GM21528 (cell line): ENCODE measurements at regions not wholly inside any gene's neighbourhood (a gene's known extent, or its start where the extent isn't known, plus 50 kb on each side); places are given as distances from the start of the nearest gene placed in this dataset.
A peak's percentile ranks its signal among the peaks of the same experiment; 100 is the strongest.

Experiments
- ATAC-seq: cut with Tn5 transposase; IDR thresholded peaks from one replicate; pipeline ENCODE4 v1.9.1; 2021; ENCODE audit warnings: mild to moderate bottlenecking, moderate library complexity; ENCODE audit not compliant: unreplicated experiment, low FRiP score

GRCh38 chr12:90333939-90334338 is 621.0 kb downstream of the CCER1 start:
- no peak for ATAC-seq

GRCh38 chr12:90333424-90333823 is 621.6 kb downstream of the CCER1 start:
- ATAC-seq, result no peak

- ATAC-seq, result no peak
These were observed 623.2 kb downstream of the CCER1 start for GRCh38 chr12:90331821-90332220.

GRCh38 chr12:90331262-90331661 is 622.6 kb upstream of the ATP2B1 start:
- no peak for ATAC-seq

- no peak for ATAC-seq
These were observed 619.4 kb upstream of the ATP2B1 start for GRCh38 chr12:90327793-90328743.

GRCh38 chr12:90323217-90323616 is 614.6 kb upstream of the ATP2B1 start:
- ATAC-seq, result no peak

GRCh38 chr12:90322006-90322405 is 613.4 kb upstream of the ATP2B1 start:
- ATAC-seq, result no peak

GRCh38 chr12:90321369-90321768 is 612.7 kb upstream of the ATP2B1 start:
- ATAC-seq, result no peak

- ATAC-seq, result no peak
These were observed 602.9 kb upstream of the ATP2B1 start for GRCh38 chr12:90311561-90311960.

- ATAC-seq, result no peak
These were observed 596.7 kb upstream of the ATP2B1 start for GRCh38 chr12:90305379-90305778.

GRCh38 chr12:90304231-90304630 is 595.6 kb upstream of the ATP2B1 start:
- ATAC-seq, result no peak

GRCh38 chr12:90303771-90304170 is 595.1 kb upstream of the ATP2B1 start:
- ATAC-seq, result no peak

GRCh38 chr12:90301561-90302133 is 593.0 kb upstream of the ATP2B1 start:
- no peak for ATAC-seq

- ATAC-seq, result no peak
These were observed 592.5 kb upstream of the ATP2B1 start for GRCh38 chr12:90301095-90301494.

GRCh38 chr12:90299666-90300065 is 591.0 kb upstream of the ATP2B1 start:
- ATAC-seq, result peak; percentile 13

- peak; percentile 98 for ATAC-seq
These were observed 590.5 kb upstream of the ATP2B1 start for GRCh38 chr12:90299121-90299520.

GRCh38 chr12:90298289-90298948 is 589.8 kb upstream of the ATP2B1 start:
- no peak for ATAC-seq

- ATAC-seq, result no peak
These were observed 587.2 kb upstream of the ATP2B1 start for GRCh38 chr12:90295858-90296257.

GRCh38 chr12:90292183-90292582 is 583.5 kb upstream of the ATP2B1 start:
- no peak for ATAC-seq

GRCh38 chr12:90290980-90291975 is 582.6 kb upstream of the ATP2B1 start:
- no peak for ATAC-seq
